Stomach (tissue), 4 donors: ENCODE measurements at regions not wholly inside any gene's neighbourhood (a gene's known extent, or its start where the extent isn't known, plus 50 kb on each side); places are given as distances from the start of the nearest gene placed in this dataset.

Source experiments
- POLR2A ChIP-seq, 4 donors: fragments of 450-650 bp; IDR thresholded peaks; one replicate each; pipeline ENCODE4 v1.6.1; 2016; ENCODE audit warnings: antibody characterized with exemption in 4 of 4, control low read depth in 2 of 4, mild to moderate bottlenecking in 1 of 4, moderate library complexity in 1 of 4
- POLR2AphosphoS5 ChIP-seq, 3 donors: sonication (generic); formaldehyde crosslinking; IDR thresholded peaks; one replicate each; pipeline ENCODE4 v1.6.1; 2016; ENCODE audit warnings: antibody characterized with exemption in 3 of 3
- TF ChIP-seq, protein P1 (sequence below), 7 experiments: fragments of 450-650 bp in 4 of 7; fragments of 200-600 bp in 3 of 7; sonication (generic) in 3 of 7; IDR thresholded peaks; one replicate each; pipeline ENCODE4 v1.5.1; 2016 to 2019; ENCODE audit warnings: antibody characterized with exemption in 7 of 7, control low read depth in 2 of 7, mild to moderate bottlenecking in 1 of 7

DNA sequence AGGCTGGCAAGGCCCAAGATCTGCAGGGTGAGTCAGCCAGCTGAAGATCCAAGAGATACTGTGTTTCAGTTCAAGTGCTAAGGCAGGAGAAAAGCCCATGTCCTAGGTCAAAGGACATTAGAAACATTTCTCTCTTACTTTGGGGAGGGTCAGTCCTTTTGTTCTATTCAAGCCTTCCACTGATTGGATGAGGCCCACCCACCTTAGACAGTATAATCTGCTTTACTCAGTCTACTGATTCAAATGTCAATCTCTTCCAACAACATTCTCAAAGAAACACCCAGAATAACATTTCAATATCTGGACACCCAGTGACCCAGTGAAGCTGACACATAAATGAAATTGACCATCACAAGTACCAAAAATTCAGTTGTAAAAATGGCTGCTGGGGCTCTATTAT lies 367.8 kb upstream of the ZP4 start:
- TF ChIP-seq, protein P1, sequence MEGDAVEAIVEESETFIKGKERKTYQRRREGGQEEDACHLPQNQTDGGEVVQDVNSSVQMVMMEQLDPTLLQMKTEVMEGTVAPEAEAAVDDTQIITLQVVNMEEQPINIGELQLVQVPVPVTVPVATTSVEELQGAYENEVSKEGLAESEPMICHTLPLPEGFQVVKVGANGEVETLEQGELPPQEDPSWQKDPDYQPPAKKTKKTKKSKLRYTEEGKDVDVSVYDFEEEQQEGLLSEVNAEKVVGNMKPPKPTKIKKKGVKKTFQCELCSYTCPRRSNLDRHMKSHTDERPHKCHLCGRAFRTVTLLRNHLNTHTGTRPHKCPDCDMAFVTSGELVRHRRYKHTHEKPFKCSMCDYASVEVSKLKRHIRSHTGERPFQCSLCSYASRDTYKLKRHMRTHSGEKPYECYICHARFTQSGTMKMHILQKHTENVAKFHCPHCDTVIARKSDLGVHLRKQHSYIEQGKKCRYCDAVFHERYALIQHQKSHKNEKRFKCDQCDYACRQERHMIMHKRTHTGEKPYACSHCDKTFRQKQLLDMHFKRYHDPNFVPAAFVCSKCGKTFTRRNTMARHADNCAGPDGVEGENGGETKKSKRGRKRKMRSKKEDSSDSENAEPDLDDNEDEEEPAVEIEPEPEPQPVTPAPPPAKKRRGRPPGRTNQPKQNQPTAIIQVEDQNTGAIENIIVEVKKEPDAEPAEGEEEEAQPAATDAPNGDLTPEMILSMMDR (IDR thresholded peaks at IDR 0.05): no peak
- no peak for TF ChIP-seq POLR2A (IDR thresholded peaks at IDR 0.05)
- no peak for TF ChIP-seq POLR2AphosphoS5 (IDR thresholded peaks at IDR 0.05)
